Transverse colon (tissue), 3 donors: ENCODE measurements at regions not wholly inside any gene's neighbourhood (a gene's known extent, or its start where the extent isn't known, plus 50 kb on each side); places are given as distances from the start of the nearest gene placed in this dataset.

Source experiments
- POLR2A ChIP-seq: fragments of 450-650 bp; IDR thresholded peaks from one replicate; pipeline ENCODE4 v1.6.1; 2016; ENCODE audit warnings: antibody characterized with exemption, mild to moderate bottlenecking, moderate library complexity
- POLR2AphosphoS5 ChIP-seq, 3 donors: sonication (generic); formaldehyde crosslinking; IDR thresholded peaks; one replicate each; pipeline ENCODE4 v1.6.1; 2016; ENCODE audit warnings: antibody characterized with exemption in 3 of 3

- TF ChIP-seq POLR2A, result no peak
- TF ChIP-seq POLR2AphosphoS5 (IDR thresholded peaks at IDR 0.05), result no peak
These were observed 81.0 kb upstream of the NRBF2 start for GRCh38 chr10:63052083-63052482.
